HepG2 (cell line): ENCODE measurements at regions not wholly inside any gene's neighbourhood (a gene's known extent, or its start where the extent isn't known, plus 50 kb on each side); places are given as distances from the start of the nearest gene placed in this dataset.

Experiments
- ATAC-seq: fragments of 200-7000 bp; cut with Tn5 transposase; 3 replicates; pipeline ENCODE4 v1.9.1; 2020; ENCODE audit warnings: mild to moderate bottlenecking, moderate library complexity
- BruUV-seq: library from RNA; stranded (reverse); fragments of 400-500 nt; replicated peaks from 2 replicates; lab custom pipeline; 2021; lab: Mats Ljungman, UMichigan
- CTCF ChIA-PET: fragments of 300-600 bp; formaldehyde crosslinking; extraction: SDS; loops from one replicate; lab custom pipeline; 2021; ENCODE audit warnings: low total read pairs, inconsistent platforms, low intra/inter-chr PET ratio; lab: Yijun Ruan, JAX
- POLR2A ChIA-PET: fragments of 350-600 bp; sonication (Branson Sonifier 250); formaldehyde crosslinking; loops from one replicate; lab custom pipeline; 2020; ENCODE audit warnings: antibody characterized with exemption, inconsistent platforms; lab: Yijun Ruan, JAX
- DNase-seq: peaks from one replicate; pipeline ENCODE4 v3.0.0-alpha.2; 2015; ENCODE audit warnings: low spot score
- FAIRE-seq: peaks from 3 replicates; lab custom pipeline; 2011; peaks lifted over from hg19 to GRCh38; lab: Jason Lieb, UNC
- H2AFZ ChIP-seq: one replicate; pipeline ENCODE4 v1.6.1; 2011; ENCODE audit warnings: low read length, inconsistent platforms
- H3K27ac ChIP-seq: fragments of 300-600 bp; 3 replicates; pipeline ENCODE4 v1.8.0; 2011; ENCODE audit warnings: mixed run types, mild to moderate bottlenecking, mixed read lengths, low read length, inconsistent platforms; ENCODE audit not compliant: insufficient read depth; ENCODE audit errors: extremely low read length
- H3K27me3 ChIP-seq, 2 experiments: fragments of 200-600 bp in 1 of 2; 2 replicates in 1 of 2; 3 replicates in 1 of 2; pipeline versions ENCODE4 v1.6.0 to v1.8.0; 2011; ENCODE audit warnings: low read length in 2 of 2, mild to moderate bottlenecking in 2 of 2, moderate library complexity in 2 of 2, inconsistent platforms in 1 of 2; ENCODE audit not compliant: insufficient read depth in 2 of 2, control insufficient read depth in 1 of 2
- H3K36me3 ChIP-seq, 2 experiments: fragments of 200-600 bp in 1 of 2; replicated peaks in 1 of 2; 2 replicates in 1 of 2; 3 replicates in 1 of 2; pipeline versions ENCODE4 v1.5.1 to v1.8.0; 2011; ENCODE audit warnings: low read length in 2 of 2, inconsistent platforms in 1 of 2; ENCODE audit not compliant: insufficient read depth in 2 of 2, control insufficient read depth in 1 of 2
- H3K4me1 ChIP-seq: 2 replicates; pipeline ENCODE4 v1.5.1; 2012; ENCODE audit warnings: low read length, inconsistent platforms; ENCODE audit not compliant: insufficient read depth
- H3K4me2 ChIP-seq: 2 replicates; pipeline ENCODE4 v1.6.0; 2011; ENCODE audit warnings: low read depth, low read length, inconsistent platforms
- H3K4me3 ChIP-seq, 3 experiments: fragments of 200-600 bp in 1 of 3; sonication (generic), shearing (Covaris generic) in 1 of 3; replicated peaks in 1 of 3; 2 replicates each; pipeline ENCODE4 v1.5.1; 2011 to 2016; ENCODE audit warnings: low read length in 3 of 3, inconsistent platforms in 2 of 3, low read depth in 2 of 3, mild to moderate bottlenecking in 2 of 3, control low read depth in 1 of 3, mixed read lengths in 1 of 3; ENCODE audit not compliant: insufficient read depth in 1 of 3
- H3K79me2 ChIP-seq: one replicate; pipeline ENCODE4 v1.6.1; 2011; ENCODE audit warnings: low read length, inconsistent platforms; ENCODE audit not compliant: insufficient read depth
- H3K9ac ChIP-seq: 2 replicates; pipeline ENCODE4 v1.6.0; 2011; ENCODE audit warnings: mild to moderate bottlenecking, low read depth, low read length, inconsistent platforms; ENCODE audit not compliant: insufficient read depth
- H3K9me3 ChIP-seq: 2 replicates; pipeline ENCODE4 v1.5.1; 2012; ENCODE audit warnings: mild to moderate bottlenecking, low read length
- H4K20me1 ChIP-seq: 2 replicates; pipeline ENCODE4 v1.6.0; 2011; ENCODE audit warnings: inconsistent platforms, mild to moderate bottlenecking, low read length, moderate library complexity; ENCODE audit not compliant: insufficient read depth
- KLF6 ChIP-seq: IDR thresholded peaks from 2 replicates; pipeline ENCODE4 v1.8.0; 2016; ENCODE audit warnings: missing biosample characterization, missing genetic modification reagents
- NCOA1 ChIP-seq: sonication (generic); formaldehyde crosslinking; IDR thresholded peaks from 2 replicates; pipeline ENCODE4 v1.9.0; 2021; ENCODE audit warnings: missing genetic modification reagents
- POLR2AphosphoS5 ChIP-seq: IDR thresholded peaks from 2 replicates; pipeline ENCODE4 v1.6.1; 2012; ENCODE audit warnings: low read depth, low read length
- ZBTB3 ChIP-seq: sonication (generic); formaldehyde crosslinking; IDR thresholded peaks from 2 replicates; pipeline ENCODE4 v1.4.0; 2020; ENCODE audit warnings: low read depth, mild to moderate bottlenecking, moderate library complexity, missing genetic modification reagents, borderline replicate concordance
- ZKSCAN1 ChIP-seq: fragments of 150-350 bp; IDR thresholded peaks from 2 replicates; pipeline ENCODE4 v1.6.1; 2014; ENCODE audit warnings: low read length
- ZMYM2 ChIP-seq: sonication (generic); formaldehyde crosslinking; IDR thresholded peaks from 2 replicates; pipeline ENCODE4 v1.8.0; 2022; ENCODE audit warnings: mild to moderate bottlenecking, missing genetic modification reagents
- ZNF430 ChIP-seq: sonication (generic); formaldehyde crosslinking; IDR thresholded peaks from 2 replicates; pipeline ENCODE4 v1.9.0; 2021; ENCODE audit warnings: mild to moderate bottlenecking, missing genetic modification reagents
- WGBS: methylation state at CpG from one replicate; pipeline ENCODE4 v1.1.6; 2017; ENCODE audit warnings: low lambda C conversion rate; 5-methylcytosine and 5-hydroxymethylcytosine counted together
- in situ Hi-C: cut with HindIII; loops from 2 replicates; pipeline ENCODE4 v1.10.0; 2017; ENCODE audit warnings: low pct_unique_long_range_greater_than_20kb; ENCODE audit not compliant: extremely low pct_ligation_motif_present
- intact Hi-C: fragments of 100-400 bp; cut with micrococcal nuclease; formaldehyde crosslinking; loops from one replicate; pipeline ENCODE4 v1.10.0; 2022; ENCODE audit not compliant: unreplicated experiment
- TF ChIP-seq, protein P1 (sequence below): IDR thresholded peaks from 2 replicates; pipeline ENCODE4 v1.6.1; 2016; ENCODE audit warnings: low read depth, borderline replicate concordance
- TF ChIP-seq, protein P2 (sequence below): sonication (generic); formaldehyde crosslinking; IDR thresholded peaks from 2 replicates; pipeline ENCODE4 v1.5.0; 2020; ENCODE audit warnings: missing genetic modification reagents

DNA sequence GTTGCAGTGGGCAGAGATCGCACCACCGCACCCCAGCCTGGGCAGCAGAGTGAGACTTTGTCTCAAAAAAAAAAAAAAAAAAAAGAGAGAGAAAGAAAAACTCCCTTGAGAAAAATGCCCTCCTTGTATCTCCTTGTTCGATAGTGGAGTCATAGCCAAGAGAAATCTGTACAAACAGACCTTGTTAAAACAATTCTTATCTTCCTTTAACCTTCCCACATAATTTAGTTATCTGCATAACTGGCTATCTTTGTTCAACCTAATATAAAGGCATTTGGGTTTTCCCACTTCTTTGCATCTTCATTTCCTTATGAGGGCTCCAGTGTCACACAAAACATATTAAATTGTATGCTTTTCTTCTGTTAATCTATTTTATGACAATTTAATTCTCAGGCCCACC is 65.1 kb upstream of the ATP11B start:
- no TSS peak for BruUV-seq
- Histone ChIP-seq H3K27ac (no peak overlapping the region), H3K4me3 (no peak overlapping the region), H3K79me2 (no peaks in the 10 kb centered on the region), H3K4me2 (no peak overlapping the region), H3K9me3 (no peaks in the 10 kb centered on the region), H3K9ac (no peak overlapping the region), H4K20me1 (no peaks in the 10 kb centered on the region), H3K27me3 (peaks cover 0 to 14% of the 10 kb centered on the region in 2 experiments; a peak in 2 of 5 replicates), H3K36me3 (no peaks in the 10 kb centered on the region), H2AFZ (no peak overlapping the region), H3K4me1 (peaks cover 11% of the 10 kb centered on the region)
- 49% methylated on average over 3 of the region's 3 CpGs for WGBS
- intact Hi-C loops (no loop called here), in situ Hi-C loops (no loop called here)
- TF ChIP-seq ZNF430 (CRISPR knock-in tag) (no peak), ZKSCAN1 (no peak), ZBTB3 (no peak), NCOA1 (CRISPR knock-in tag) (no peak), ZMYM2 (no peak), KLF6 (no peak), POLR2AphosphoS5 (no peak)
- TF ChIP-seq, protein P1, sequence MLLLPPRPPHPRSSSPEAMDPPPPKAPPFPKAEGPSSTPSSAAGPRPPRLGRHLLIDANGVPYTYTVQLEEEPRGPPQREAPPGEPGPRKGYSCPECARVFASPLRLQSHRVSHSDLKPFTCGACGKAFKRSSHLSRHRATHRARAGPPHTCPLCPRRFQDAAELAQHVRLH = no peak
- TF ChIP-seq, protein P2, sequence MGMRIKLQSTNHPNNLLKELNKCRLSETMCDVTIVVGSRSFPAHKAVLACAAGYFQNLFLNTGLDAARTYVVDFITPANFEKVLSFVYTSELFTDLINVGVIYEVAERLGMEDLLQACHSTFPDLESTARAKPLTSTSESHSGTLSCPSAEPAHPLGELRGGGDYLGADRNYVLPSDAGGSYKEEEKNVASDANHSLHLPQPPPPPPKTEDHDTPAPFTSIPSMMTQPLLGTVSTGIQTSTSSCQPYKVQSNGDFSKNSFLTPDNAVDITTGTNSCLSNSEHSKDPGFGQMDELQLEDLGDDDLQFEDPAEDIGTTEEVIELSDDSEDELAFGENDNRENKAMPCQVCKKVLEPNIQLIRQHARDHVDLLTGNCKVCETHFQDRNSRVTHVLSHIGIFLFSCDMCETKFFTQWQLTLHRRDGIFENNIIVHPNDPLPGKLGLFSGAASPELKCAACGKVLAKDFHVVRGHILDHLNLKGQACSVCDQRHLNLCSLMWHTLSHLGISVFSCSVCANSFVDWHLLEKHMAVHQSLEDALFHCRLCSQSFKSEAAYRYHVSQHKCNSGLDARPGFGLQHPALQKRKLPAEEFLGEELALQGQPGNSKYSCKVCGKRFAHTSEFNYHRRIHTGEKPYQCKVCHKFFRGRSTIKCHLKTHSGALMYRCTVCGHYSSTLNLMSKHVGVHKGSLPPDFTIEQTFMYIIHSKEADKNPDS (CRISPR knock-in tag) = no peak
- CTCF ChIA-PET = no interaction called here
- DNase-seq (no peak), FAIRE-seq (no peak), ATAC-seq (no peak)
- POLR2A ChIA-PET = no interaction called here
